ENCODE measurements at regions not wholly inside any gene's neighbourhood (a gene's known extent, or its start where the extent isn't known, plus 50 kb on each side); places are given as distances from the start of the nearest gene placed in this dataset.

- H3K9ac ChIP-seq (ENCODE audit: extremely low read depth, low read length, poor library complexity, severe bottlenecking), result no peak overlapping the region
Observed at GRCh38 chr4:14566518-14566917, 435.8 kb upstream of the CPEB2 start.

GRCh38 chr4:14568351-14568750, 433.9 kb upstream of the CPEB2 start:
- H3K27ac ChIP-seq (ENCODE audit: low read depth, low read length), result no peak overlapping the region
- Mint-ChIP-seq H3K36me3 (ENCODE audit: low read depth) (no peaks in the 10 kb centered on the region), H3K27me3 (ENCODE audit: insufficient read depth) (peaks cover 4% of the 10 kb centered on the region), H3K27ac (no peak overlapping the region), H3K4me3 (no peak overlapping the region), H3K9me3 (peaks cover 5% of the 10 kb centered on the region), H3K4me1 (peaks cover 8% of the 10 kb centered on the region)
- DNase-seq, result no peak
- no peaks in the 10 kb centered on the region for H3K36me3 ChIP-seq (ENCODE audit: control insufficient read depth, insufficient read depth, low read length)
- H3K9me3 ChIP-seq (ENCODE audit: control insufficient read depth, low read length), result no peaks in the 10 kb centered on the region
- WGBS, 2 experiments (ENCODE audit: insufficient coverage in 1 of 2, insufficient read length in 1 of 2), result 88 to 100% methylated on average over 2 of the region's 2 CpGs
- H3K27me3 ChIP-seq (ENCODE audit: control insufficient read depth, insufficient read depth, low read length, poor library complexity, severe bottlenecking), result no peaks in the 10 kb centered on the region
- H3K4me1 ChIP-seq (ENCODE audit: control insufficient read depth, insufficient read depth, low read length), result peaks cover 5% of the 10 kb centered on the region
- no peak overlapping the region for H3K9ac ChIP-seq (ENCODE audit: extremely low read depth, low read length, poor library complexity, severe bottlenecking)
- no peak for TF ChIP-seq CTCF (conservative IDR thresholded peaks at IDR 0.05)
- no peak overlapping the region for H3K4me3 ChIP-seq (ENCODE audit: low read length)

More at GRCh38 chr4:14566518-14566917, 435.8 kb upstream of the CPEB2 start:
- H3K4me3 Mint-ChIP-seq, result no peak overlapping the region
- Histone ChIP-seq H3K36me3 (ENCODE audit: control insufficient read depth, insufficient read depth, low read length) (no peaks in the 10 kb centered on the region), H3K27me3 (ENCODE audit: control insufficient read depth, insufficient read depth, low read length, poor library complexity, severe bottlenecking) (no peaks in the 10 kb centered on the region), H3K4me3 (ENCODE audit: low read length) (no peak overlapping the region), H3K9me3 (ENCODE audit: control insufficient read depth, low read length) (no peaks in the 10 kb centered on the region), H3K27ac (ENCODE audit: low read depth, low read length) (no peak overlapping the region), H3K4me1 (ENCODE audit: control insufficient read depth, insufficient read depth, low read length) (no peaks in the 10 kb centered on the region)
- H3K4me1 Mint-ChIP-seq, result peaks cover 8% of the 10 kb centered on the region
- no peaks in the 10 kb centered on the region for H3K27me3 Mint-ChIP-seq (ENCODE audit: insufficient read depth)
- no peaks in the 10 kb centered on the region for H3K36me3 Mint-ChIP-seq (ENCODE audit: low read depth)
- DNase-seq, result no peak
- no peak for TF ChIP-seq CTCF (conservative IDR thresholded peaks at IDR 0.05)
- peaks cover 5% of the 10 kb centered on the region for H3K9me3 Mint-ChIP-seq
- H3K27ac Mint-ChIP-seq, result no peak overlapping the region

- Histone ChIP-seq H3K27ac (ENCODE audit: low read depth, low read length) (no peak overlapping the region), H3K9ac (ENCODE audit: extremely low read depth, low read length, poor library complexity, severe bottlenecking) (no peak overlapping the region), H3K4me3 (ENCODE audit: low read length) (no peak overlapping the region), H3K4me1 (ENCODE audit: control insufficient read depth, insufficient read depth, low read length) (peaks cover 5% of the 10 kb centered on the region), H3K36me3 (ENCODE audit: control insufficient read depth, insufficient read depth, low read length) (no peaks in the 10 kb centered on the region), H3K9me3 (ENCODE audit: control insufficient read depth, low read length) (no peaks in the 10 kb centered on the region), H3K27me3 (ENCODE audit: control insufficient read depth, insufficient read depth, low read length, poor library complexity, severe bottlenecking) (no peaks in the 10 kb centered on the region)
- no peak for DNase-seq
- TF ChIP-seq CTCF (conservative IDR thresholded peaks at IDR 0.05), result no peak
- WGBS, 2 experiments (ENCODE audit: insufficient coverage in 1 of 2, insufficient read length in 1 of 2), result 85 to 100% methylated on average over 1 of the region's 1 CpG
- Mint-ChIP-seq H3K4me3 (no peak overlapping the region), H3K4me1 (peaks cover 7% of the 10 kb centered on the region), H3K9me3 (no peaks in the 10 kb centered on the region), H3K36me3 (ENCODE audit: low read depth) (no peaks in the 10 kb centered on the region), H3K27ac (no peak overlapping the region), H3K27me3 (ENCODE audit: insufficient read depth) (peaks cover 8% of the 10 kb centered on the region)
Observed at GRCh38 chr4:14575289-14575688, 427.0 kb upstream of the CPEB2 start.
